IPS DF 6.9 (cell line): ENCODE measurements at regions not wholly inside any gene's neighbourhood (a gene's known extent, or its start where the extent isn't known, plus 50 kb on each side); places are given as distances from the start of the nearest gene placed in this dataset.
"Not testable (repeated sequence)": the region's sequence is repeated elsewhere in the genome, so short reads cannot be mapped to it uniquely, and the experiment has no call there.

ENCODE experiments used
- DNase-seq: peaks from one replicate; pipeline ENCODE4 v3.0.0-alpha.2; 2013; ENCODE audit warnings: low read depth, low spot score
- H3K27ac ChIP-seq: one replicate; pipeline ENCODE4 v1.5.1; 2013; ENCODE audit warnings: low read length, control low read depth
- H3K27me3 ChIP-seq: 2 replicates; pipeline ENCODE4 v1.6.1; 2013; ENCODE audit warnings: mild to moderate bottlenecking, low read length; ENCODE audit not compliant: control insufficient read depth, insufficient read depth
- H3K36me3 ChIP-seq: 2 replicates; pipeline ENCODE4 v1.6.1; 2013; ENCODE audit warnings: low read length; ENCODE audit not compliant: control insufficient read depth, insufficient read depth
- H3K4me1 ChIP-seq: 2 replicates; pipeline ENCODE4 v1.6.1; 2013; ENCODE audit warnings: low read length; ENCODE audit not compliant: control insufficient read depth, insufficient read depth
- H3K4me3 ChIP-seq: 2 replicates; pipeline ENCODE4 v1.5.1; 2013; ENCODE audit warnings: mild to moderate bottlenecking, low read length
- H3K9me3 ChIP-seq: 2 replicates; pipeline ENCODE4 v1.6.1; 2013; ENCODE audit warnings: low read length, inconsistent platforms; ENCODE audit not compliant: control insufficient read depth, insufficient read depth
- whole genome bisulfite sequencing: extraction: QIAGEN DNeasy Blood & Tissue Kit; methylation state at CpG from one replicate; pipeline ENCODE4 v1.1.7; 2013; ENCODE audit warnings: mixed read lengths, missing lambda C conversion rate; ENCODE audit not compliant: insufficient read length, insufficient coverage; 5-methylcytosine and 5-hydroxymethylcytosine counted together

- H3K27ac ChIP-seq, H3K9me3 ChIP-seq, H3K4me3 ChIP-seq, H3K4me1 ChIP-seq, H3K36me3 ChIP-seq, DNase-seq, H3K27me3 ChIP-seq: not testable (repeated sequence)
- no CpG with 5 or more reads among the region's 51 CpGs for WGBS
These were observed 396.8 kb upstream of the LCORL start for GRCh38 chr4:18418195-18418898.

- no CpG with 5 or more reads among the region's 15 CpGs for WGBS
- not testable (repeated sequence) for H3K9me3 ChIP-seq
These were observed 396.1 kb upstream of the LCORL start for GRCh38 chr4:18417651-18418050.

GRCh38 chr4:18406264-18406663, 384.7 kb upstream of the LCORL start:
- Histone ChIP-seq H3K27me3 (no peaks in the 10 kb centered on the region), H3K27ac (no peak overlapping the region), H3K4me3 (no peak overlapping the region), H3K9me3 (no peaks in the 10 kb centered on the region), H3K36me3 (no peaks in the 10 kb centered on the region), H3K4me1 (no peaks in the 10 kb centered on the region)
- WGBS: no CpG with 5 or more reads among the region's 1 CpG
- DNase-seq: no peak

More at GRCh38 chr4:18417651-18418050, 396.1 kb upstream of the LCORL start:
- not testable (repeated sequence) for H3K27me3 ChIP-seq, H3K4me3 ChIP-seq, H3K4me1 ChIP-seq, DNase-seq, H3K36me3 ChIP-seq, H3K27ac ChIP-seq

- Histone ChIP-seq H3K27me3 (no peaks in the 10 kb centered on the region), H3K27ac (no peak overlapping the region), H3K4me1 (no peaks in the 10 kb centered on the region), H3K36me3 (no peaks in the 10 kb centered on the region), H3K9me3 (no peaks in the 10 kb centered on the region), H3K4me3 (no peak overlapping the region)
- no CpG with 5 or more reads among the region's 2 CpGs for WGBS
- DNase-seq: no peak
These were observed 383.5 kb upstream of the LCORL start for GRCh38 chr4:18405054-18405453.

GRCh38 chr4:18404642-18405041, 383.1 kb upstream of the LCORL start:
- WGBS: 100% methylated on average over 1 of the region's 2 CpGs
- Histone ChIP-seq H3K4me1 (no peaks in the 10 kb centered on the region), H3K4me3 (no peak overlapping the region), H3K36me3 (no peaks in the 10 kb centered on the region), H3K27me3 (no peaks in the 10 kb centered on the region), H3K9me3 (no peaks in the 10 kb centered on the region), H3K27ac (no peak overlapping the region)
- DNase-seq: no peak

GRCh38 chr4:18403327-18403726, 381.8 kb upstream of the LCORL start:
- Histone ChIP-seq H3K36me3 (no peaks in the 10 kb centered on the region), H3K27me3 (no peaks in the 10 kb centered on the region), H3K27ac (no peak overlapping the region), H3K4me3 (no peak overlapping the region), H3K4me1 (no peaks in the 10 kb centered on the region; the same call in 1 of the 2 replicates), H3K9me3 (no peaks in the 10 kb centered on the region)
- WGBS: no CpG with 5 or more reads among the region's 3 CpGs
- DNase-seq: no peak

- H3K9me3 ChIP-seq: no peaks in the 10 kb centered on the region
- H3K36me3 ChIP-seq: no peaks in the 10 kb centered on the region
- no CpG with 5 or more reads among the region's 1 CpG for WGBS
- H3K27ac ChIP-seq: no peak overlapping the region
- H3K27me3 ChIP-seq: no peaks in the 10 kb centered on the region
- H3K4me3 ChIP-seq: no peak overlapping the region
- peaks cover 3% of the 10 kb centered on the region for H3K4me1 ChIP-seq
- DNase-seq: no peak
These were observed 380.3 kb upstream of the LCORL start for GRCh38 chr4:18401868-18402267.

- Histone ChIP-seq H3K36me3 (no peaks in the 10 kb centered on the region), H3K9me3 (no peaks in the 10 kb centered on the region), H3K27me3 (no peaks in the 10 kb centered on the region), H3K4me1 (peaks cover 3% of the 10 kb centered on the region), H3K27ac (no peak overlapping the region), H3K4me3 (no peak overlapping the region)
- no CpG with 5 or more reads among the region's 2 CpGs for WGBS
- DNase-seq: no peak
These were observed 379.9 kb upstream of the LCORL start for GRCh38 chr4:18401425-18401824.

GRCh38 chr4:18398661-18399060, 377.1 kb upstream of the LCORL start:
- H3K27ac ChIP-seq: no peak overlapping the region
- H3K4me3 ChIP-seq: no peak overlapping the region
- no peaks in the 10 kb centered on the region for H3K9me3 ChIP-seq
- WGBS: no CpG with 5 or more reads among the region's 5 CpGs
- H3K36me3 ChIP-seq: no peaks in the 10 kb centered on the region
- no peak for DNase-seq
- H3K4me1 ChIP-seq: peaks cover 3% of the 10 kb centered on the region
- no peaks in the 10 kb centered on the region for H3K27me3 ChIP-seq

GRCh38 chr4:18397681-18398390, 376.3 kb upstream of the LCORL start:
- no peaks in the 10 kb centered on the region for H3K27me3 ChIP-seq
- H3K4me1 ChIP-seq: peaks cover 3% of the 10 kb centered on the region
- no CpG with 5 or more reads among the region's 5 CpGs for WGBS
- no peaks in the 10 kb centered on the region for H3K9me3 ChIP-seq
- H3K27ac ChIP-seq: no peak overlapping the region
- no peak for DNase-seq
- H3K4me3 ChIP-seq: no peak overlapping the region
- H3K36me3 ChIP-seq: no peaks in the 10 kb centered on the region

GRCh38 chr4:18394656-18395055, 373.1 kb upstream of the LCORL start:
- Histone ChIP-seq H3K27ac (no peak overlapping the region), H3K4me1 (peaks cover 3% of the 10 kb centered on the region), H3K27me3 (no peaks in the 10 kb centered on the region), H3K9me3 (no peaks in the 10 kb centered on the region), H3K4me3 (no peak overlapping the region), H3K36me3 (no peaks in the 10 kb centered on the region)
- no CpG with 5 or more reads among the region's 1 CpG for WGBS
- no peak for DNase-seq
